ENCODE measurements at regions not wholly inside any gene's neighbourhood (a gene's known extent, or its start where the extent isn't known, plus 50 kb on each side); places are given as distances from the start of the nearest gene placed in this dataset.
"Not testable (repeated sequence)": the region's sequence is repeated elsewhere in the genome, so short reads cannot be mapped to it uniquely, and the experiment has no call there.

- TF ChIP-seq, protein P1, sequence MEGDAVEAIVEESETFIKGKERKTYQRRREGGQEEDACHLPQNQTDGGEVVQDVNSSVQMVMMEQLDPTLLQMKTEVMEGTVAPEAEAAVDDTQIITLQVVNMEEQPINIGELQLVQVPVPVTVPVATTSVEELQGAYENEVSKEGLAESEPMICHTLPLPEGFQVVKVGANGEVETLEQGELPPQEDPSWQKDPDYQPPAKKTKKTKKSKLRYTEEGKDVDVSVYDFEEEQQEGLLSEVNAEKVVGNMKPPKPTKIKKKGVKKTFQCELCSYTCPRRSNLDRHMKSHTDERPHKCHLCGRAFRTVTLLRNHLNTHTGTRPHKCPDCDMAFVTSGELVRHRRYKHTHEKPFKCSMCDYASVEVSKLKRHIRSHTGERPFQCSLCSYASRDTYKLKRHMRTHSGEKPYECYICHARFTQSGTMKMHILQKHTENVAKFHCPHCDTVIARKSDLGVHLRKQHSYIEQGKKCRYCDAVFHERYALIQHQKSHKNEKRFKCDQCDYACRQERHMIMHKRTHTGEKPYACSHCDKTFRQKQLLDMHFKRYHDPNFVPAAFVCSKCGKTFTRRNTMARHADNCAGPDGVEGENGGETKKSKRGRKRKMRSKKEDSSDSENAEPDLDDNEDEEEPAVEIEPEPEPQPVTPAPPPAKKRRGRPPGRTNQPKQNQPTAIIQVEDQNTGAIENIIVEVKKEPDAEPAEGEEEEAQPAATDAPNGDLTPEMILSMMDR (IDR thresholded peaks at IDR 0.05; ENCODE audit: insufficient read depth, low read depth, low read length, missing control alignments), result no peak
- DNase-seq (ENCODE audit: low read depth), result no peak
Measured at GRCh38 chr15:81723701-81724100, 322.1 kb downstream of the MEX3B start.

DNA sequence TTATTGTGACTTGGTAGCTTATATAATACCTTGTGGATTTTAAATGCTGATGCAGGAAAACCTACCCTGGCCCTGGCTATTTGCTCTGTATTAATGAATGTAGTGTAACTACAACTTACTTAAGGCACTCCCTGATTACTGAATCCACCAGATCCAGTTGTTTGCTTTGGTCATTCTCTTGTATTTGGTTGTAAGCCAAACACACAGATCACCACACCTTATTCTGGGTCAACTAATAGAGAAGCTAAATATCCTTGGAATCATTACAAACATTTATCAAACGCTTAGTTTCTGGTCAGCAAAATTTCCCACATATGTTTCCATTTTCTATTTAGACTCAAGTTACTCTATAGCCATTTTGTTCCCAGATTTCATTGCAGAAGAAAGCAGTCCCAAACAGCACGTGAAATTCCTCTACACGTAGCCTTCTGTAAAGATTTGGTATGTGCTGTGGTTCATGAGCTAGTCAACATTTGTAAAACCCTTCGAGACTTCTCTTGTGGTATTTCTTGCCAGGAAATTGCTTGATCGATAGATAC, 322.6 kb downstream of the MEX3B start:
- TF ChIP-seq, protein P1 (IDR thresholded peaks at IDR 0.05; ENCODE audit: insufficient read depth, low read depth, low read length, missing control alignments), result no peak
- no peak overlapping the region for H3K4me3 ChIP-seq (ENCODE audit: low read length)
- no peak for DNase-seq (ENCODE audit: low read depth)

More at GRCh38 chr15:81723701-81724100, 322.1 kb downstream of the MEX3B start:
- no peak overlapping the region for H3K4me3 ChIP-seq (ENCODE audit: low read length)

GRCh38 chr15:81716468-81716867, 329.4 kb downstream of the MEX3B start:
- not testable (repeated sequence) for DNase-seq (ENCODE audit: low read depth); H3K4me3 ChIP-seq (ENCODE audit: low read length)

DNA sequence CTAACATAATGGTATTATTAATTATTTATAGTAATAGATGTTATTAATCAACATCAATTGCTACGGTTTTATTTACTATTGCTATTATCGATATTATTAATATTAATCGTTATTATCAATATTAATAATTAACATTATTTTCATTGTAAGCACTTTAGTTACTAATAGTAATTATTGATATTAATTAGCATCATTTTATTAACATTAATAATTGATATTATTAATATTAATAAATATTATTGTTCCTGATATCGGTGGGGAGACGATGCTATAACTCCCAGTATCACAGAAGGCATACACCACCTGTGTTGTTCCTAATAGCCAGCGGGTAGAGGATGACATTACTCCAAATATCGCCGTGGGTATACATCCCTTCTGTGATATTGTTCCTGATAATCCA, 335.5 kb downstream of the MEX3B start:
- DNase-seq (ENCODE audit: low read depth), result no peak
- no peak overlapping the region for H3K4me3 ChIP-seq (ENCODE audit: low read length)

GRCh38 chr15:81706816-81707346, 332.9 kb upstream of the TMC3 start:
- DNase-seq (ENCODE audit: low read depth); H3K4me3 ChIP-seq (ENCODE audit: low read length): not testable (repeated sequence)

More for the DNA sequence above, 335.5 kb downstream of the MEX3B start:
- TF ChIP-seq, protein P1 (IDR thresholded peaks at IDR 0.05; ENCODE audit: insufficient read depth, low read depth, low read length, missing control alignments), result no peak

GRCh38 chr15:81705727-81706126, 331.7 kb upstream of the TMC3 start:
- H3K4me3 ChIP-seq (ENCODE audit: low read length); DNase-seq (ENCODE audit: low read depth): not testable (repeated sequence)

DNA sequence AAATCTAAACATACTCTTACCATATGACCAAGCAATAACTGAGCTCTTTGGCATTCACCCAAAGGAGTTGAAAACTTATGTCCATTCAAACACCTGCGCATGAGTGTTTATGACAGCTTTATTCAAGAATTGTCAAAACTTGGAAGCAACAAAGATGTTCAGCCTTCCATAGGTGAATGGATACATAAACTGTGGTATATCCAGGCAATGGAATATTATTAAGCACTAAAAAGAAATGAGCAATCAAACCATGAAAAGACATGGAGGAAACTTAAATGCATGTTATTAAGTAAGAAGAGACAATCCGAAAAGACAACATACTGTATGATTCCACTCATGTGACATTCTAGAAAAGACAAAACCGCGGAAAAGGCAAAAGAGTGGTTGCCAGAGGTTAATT, 312.0 kb upstream of the TMC3 start:
- TF ChIP-seq, protein P1 (IDR thresholded peaks at IDR 0.05; ENCODE audit: insufficient read depth, low read depth, low read length, missing control alignments), result no peak
- no peak for DNase-seq (ENCODE audit: low read depth)
- H3K4me3 ChIP-seq (ENCODE audit: low read length), result no peak overlapping the region

DNA sequence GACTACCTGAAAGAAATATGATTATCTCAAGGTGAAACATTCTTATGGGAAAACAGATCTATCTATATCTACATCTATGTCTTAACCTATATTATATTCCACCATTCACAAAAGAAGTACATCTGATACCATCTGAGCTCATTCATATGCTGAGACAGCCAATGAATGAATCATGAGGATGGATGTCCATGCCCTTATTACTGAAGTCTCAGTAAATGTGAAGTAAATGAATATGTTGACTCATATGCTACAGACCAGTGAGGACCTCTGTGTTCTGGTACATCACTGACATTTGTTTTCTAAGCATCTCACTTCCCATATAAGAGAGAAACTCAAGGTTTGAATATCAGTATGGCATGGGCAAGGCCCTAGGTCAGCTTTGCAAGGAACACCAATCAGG, 311.2 kb upstream of the TMC3 start:
- H3K4me3 ChIP-seq (ENCODE audit: low read length), result no peak overlapping the region
- no peak for DNase-seq (ENCODE audit: low read depth)
- TF ChIP-seq, protein P1 (IDR thresholded peaks at IDR 0.05; ENCODE audit: insufficient read depth, low read depth, low read length, missing control alignments), result no peak
